GM18511 (cell line): ENCODE measurements at regions not wholly inside any gene's neighbourhood (a gene's known extent, or its start where the extent isn't known, plus 50 kb on each side); places are given as distances from the start of the nearest gene placed in this dataset.

Source experiments
- ATAC-seq: cut with Tn5 transposase; IDR thresholded peaks from one replicate; pipeline ENCODE4 v1.9.1; 2021; ENCODE audit warnings: mild to moderate bottlenecking, moderate library complexity; ENCODE audit not compliant: unreplicated experiment

DNA sequence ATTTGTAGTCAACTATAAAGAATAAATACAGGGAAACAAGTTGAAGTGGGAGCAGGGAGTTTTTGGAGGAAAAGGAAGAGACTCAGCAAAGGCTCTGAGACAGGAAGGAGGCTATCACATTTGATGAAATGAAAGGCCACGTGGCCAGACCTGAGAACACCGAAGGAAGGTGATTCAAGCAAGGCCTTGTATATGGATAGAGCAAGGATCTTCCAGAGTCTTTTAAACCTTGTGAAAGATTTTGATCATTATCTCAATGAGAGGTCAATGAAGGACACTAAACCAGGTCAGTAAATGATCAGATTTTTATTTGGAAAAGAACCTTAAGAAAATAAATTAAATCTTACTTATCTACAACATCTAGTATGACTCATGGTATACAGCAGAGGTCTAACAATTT is 523.5 kb downstream of the SLC16A7 start:
- no peak for ATAC-seq

DNA sequence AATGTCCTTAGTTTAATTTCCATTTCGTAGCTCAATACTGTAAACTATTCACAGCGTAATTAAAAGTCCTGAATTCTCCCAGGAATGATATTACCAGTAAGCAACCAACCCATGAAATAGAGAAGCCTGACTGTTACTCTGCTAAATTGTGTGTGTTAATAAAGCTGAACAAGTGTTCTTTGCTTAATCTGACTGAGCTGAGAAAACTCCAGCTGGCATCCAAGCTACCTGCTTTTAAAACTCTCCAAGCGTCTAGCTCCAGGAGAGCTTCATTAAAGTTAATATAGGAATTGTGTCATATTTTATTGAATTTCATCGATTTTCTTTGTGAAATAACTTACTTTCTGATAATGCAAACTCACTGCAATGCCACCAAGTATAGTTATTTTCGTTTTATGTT is 524.4 kb downstream of the SLC16A7 start:
- ATAC-seq, result no peak

DNA sequence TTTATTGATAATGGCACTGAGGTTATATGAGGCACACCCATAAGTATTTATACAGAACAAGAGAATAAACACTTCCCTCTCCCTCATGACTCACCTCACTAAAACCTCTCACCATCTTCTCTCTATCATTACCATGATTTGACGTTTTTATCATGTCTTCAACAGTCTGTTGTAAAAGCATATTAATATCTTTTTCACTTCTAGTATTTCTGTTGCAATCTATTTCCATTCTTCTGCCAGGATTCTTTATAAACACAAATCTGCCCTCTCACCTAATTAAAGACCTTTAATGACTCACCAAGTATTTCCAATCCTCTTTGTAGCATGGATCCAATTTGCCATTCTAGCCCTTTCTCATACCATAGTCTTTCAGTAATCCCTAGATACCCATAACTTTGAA is 527.7 kb downstream of the SLC16A7 start:
- ATAC-seq, result no peak

- ATAC-seq, result no peak
Measured at GRCh38 chr12:60137513-60137912, 541.7 kb downstream of the SLC16A7 start.

DNA sequence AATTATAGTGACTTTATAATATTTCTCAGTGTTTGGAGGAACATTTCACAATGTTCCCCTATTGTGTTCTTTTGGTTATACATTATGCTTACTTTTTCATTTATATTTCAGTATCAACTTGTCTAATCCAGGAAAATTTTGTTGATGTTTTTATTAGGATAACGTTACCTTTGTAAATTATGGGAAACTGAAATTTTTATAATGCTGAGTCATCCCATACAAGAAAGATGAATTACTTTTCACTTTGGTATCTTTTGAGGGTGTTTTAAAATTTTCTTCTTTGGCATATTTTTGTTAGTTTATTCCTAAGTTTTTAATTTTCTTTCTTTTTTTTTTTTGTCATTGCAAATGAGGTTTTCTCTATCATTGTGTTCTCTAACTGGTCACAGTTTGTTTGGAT is 542.7 kb downstream of the SLC16A7 start:
- no peak for ATAC-seq

DNA sequence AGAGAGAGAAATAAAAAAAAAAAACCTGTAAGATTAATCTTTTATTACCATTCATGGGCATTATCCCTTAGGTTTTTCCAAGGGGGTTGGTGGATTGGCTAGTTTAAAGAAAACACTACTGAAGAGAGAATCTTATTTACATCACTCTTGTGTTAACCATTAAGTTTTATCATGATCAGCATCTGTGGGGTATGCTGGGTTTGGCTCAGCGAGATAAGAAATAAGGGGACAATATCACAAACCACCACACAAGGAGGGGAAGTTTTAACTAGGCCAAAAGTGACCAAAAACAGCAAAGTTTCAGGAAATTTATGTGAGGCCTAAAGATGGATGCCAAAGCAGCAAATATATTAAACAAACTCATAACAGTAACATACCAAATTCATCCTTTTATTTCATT is 548.6 kb downstream of the SLC16A7 start:
- ATAC-seq, result no peak

GRCh38 chr12:60148109-60148508 is 552.3 kb downstream of the SLC16A7 start:
- ATAC-seq, result no peak

DNA sequence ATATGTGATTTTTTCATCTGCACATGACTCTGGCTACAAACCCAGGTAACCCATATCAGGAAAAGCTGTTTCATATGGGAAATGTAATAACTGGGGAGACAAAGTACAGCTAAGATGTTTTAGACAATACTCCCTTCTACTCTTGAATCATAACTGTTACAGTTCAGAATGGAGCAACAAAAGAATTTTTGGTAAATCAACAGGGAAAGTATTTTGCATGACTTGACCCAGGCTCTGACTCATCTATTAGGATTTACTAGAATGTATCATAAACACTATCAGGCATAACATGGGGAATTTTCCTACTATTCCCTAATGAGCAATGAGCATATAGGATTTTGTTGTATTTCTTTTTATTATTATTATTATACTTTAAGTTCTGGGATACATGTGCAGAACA is 553.0 kb downstream of the SLC16A7 start:
- ATAC-seq, result no peak

GRCh38 chr12:60152756-60153155 is 556.9 kb downstream of the SLC16A7 start:
- ATAC-seq, result no peak

GRCh38 chr12:60159761-60160160 is 563.9 kb downstream of the SLC16A7 start:
- ATAC-seq, result no peak

GRCh38 chr12:60162988-60163720 is 567.3 kb downstream of the SLC16A7 start:
- ATAC-seq, result no peak

GRCh38 chr12:60165781-60166180 is 570.0 kb downstream of the SLC16A7 start:
- no peak for ATAC-seq

GRCh38 chr12:60168441-60168840 is 572.6 kb downstream of the SLC16A7 start:
- ATAC-seq, result no peak

- no peak for ATAC-seq
Measured at GRCh38 chr12:60169904-60170303, 574.1 kb downstream of the SLC16A7 start.

DNA sequence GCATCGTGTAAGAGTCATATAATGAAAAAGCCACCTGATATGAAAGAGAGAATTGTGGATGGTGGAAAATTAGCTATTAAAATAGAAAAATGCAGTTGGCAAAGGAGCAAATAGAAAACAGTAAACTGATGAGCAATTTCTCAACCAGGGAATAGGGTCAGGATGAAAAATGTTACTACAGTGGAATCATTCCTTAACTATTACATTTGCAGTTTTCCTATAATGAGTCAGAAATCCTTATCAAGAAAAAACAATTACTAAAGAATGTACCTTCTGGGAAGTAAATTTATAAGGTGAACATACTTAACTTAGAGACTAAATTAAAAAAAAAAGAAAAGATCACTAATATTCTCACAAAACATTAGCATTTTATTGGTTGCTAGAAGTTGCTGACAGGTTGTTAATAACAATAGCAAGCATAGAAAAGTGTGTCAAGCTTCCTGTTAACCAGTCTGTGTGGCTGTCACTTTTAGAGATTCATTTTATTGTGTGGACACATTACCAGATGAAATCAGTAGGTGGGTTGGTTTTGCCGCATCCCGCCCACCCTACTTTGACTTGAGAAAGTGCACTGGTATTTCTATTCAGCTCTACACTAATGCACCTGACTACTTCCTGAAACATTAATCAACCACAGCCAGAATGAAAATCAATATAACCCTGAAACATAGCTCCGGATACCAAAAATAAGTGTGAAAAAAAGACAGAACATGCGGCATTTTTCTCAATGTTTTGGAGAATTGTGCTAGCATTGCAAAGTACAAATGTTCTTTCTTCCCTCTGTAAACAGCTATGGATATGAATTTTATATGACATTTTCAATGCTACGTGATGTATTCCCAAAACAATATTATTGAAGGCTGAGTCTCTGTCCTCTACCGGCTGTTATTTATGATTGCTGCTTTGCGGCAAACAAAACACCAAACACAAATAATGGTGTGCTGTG is 576.7 kb downstream of the SLC16A7 start:
- ATAC-seq, result no peak

DNA sequence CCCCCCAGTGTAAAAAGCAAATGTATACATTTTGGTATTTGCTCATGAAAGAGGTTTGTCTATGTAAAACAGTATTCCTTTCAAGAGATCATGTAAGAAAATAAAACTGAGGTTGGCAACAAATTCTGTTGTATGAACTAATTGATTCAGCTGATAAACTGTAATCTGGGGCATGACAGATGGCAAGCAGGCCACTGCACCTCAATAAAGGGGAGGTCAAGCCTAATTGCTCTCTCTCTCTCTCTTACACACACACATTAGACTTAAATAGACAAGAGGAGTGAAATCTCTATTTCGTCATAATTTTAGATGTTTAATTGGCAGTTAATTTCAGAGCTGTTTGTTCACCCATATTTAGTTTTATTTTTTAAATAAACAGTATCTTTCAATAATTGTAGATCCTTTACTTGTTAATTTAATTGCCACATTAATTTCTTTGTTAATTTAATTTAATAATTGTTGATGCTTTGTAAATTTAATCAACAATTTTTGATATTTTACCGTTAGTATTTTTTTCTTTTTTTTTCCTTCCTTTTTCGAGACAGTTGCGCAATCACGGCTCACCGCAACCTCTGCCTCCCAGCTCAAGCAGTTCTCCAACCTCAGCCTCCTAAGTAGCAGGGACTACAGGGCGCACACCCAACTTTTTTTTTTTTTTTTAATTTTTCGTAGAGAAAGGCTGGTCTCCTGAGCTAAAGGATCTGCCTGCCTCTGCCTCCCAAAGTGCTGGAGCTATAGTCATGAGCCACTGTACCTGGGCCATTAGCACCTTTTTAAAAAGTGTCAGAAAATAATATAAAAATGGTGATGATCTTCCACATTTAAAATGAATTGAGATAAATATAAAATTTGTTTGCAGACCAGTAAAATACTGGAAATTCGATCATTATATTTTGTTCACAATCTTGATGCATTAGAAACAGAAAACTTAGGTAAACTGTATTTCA is 577.7 kb downstream of the SLC16A7 start:
- no peak for ATAC-seq

GRCh38 chr12:60174476-60174875 is 578.6 kb downstream of the SLC16A7 start:
- no peak for ATAC-seq

GRCh38 chr12:60174941-60175340 is 579.1 kb downstream of the SLC16A7 start:
- no peak for ATAC-seq

DNA sequence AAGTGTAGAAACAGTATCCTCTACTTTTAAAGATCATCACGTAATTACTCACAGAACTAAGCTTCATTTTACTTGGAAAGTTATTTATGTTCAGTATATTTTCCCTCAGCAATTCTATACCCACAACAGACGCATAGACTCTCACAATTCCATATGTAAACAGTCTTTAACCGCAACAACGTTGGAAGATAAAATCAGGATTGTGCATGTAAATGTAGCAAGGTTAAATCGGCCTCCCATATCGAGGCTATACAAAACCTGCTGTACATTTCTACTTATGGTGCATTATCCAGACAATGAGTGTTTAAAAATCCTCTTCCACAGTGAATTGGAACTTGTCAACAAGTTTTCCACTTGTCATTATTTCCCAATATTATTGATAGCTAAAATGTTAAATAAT is 581.1 kb downstream of the SLC16A7 start:
- no peak for ATAC-seq

GRCh38 chr12:60180298-60180697 is 584.5 kb downstream of the SLC16A7 start:
- no peak for ATAC-seq

DNA sequence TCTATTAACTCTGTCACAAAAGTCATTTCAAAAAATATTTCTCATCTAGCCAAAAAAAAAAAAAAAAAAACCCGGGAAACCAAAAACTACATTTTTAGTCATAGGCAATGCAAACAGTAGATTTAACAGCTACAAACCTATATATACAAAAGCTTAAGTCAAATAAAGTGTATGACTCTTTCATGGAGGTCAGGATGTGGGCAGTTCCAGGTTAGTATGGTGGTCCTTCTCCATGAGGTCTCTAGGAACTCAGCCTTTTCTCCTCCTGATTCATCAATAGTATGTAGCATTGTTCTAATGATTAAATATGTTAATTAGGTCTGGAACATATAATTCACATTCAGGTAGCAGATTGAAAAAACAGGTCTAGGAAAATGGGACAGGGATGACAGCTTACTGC is 586.5 kb downstream of the SLC16A7 start:
- ATAC-seq, result no peak
